Fibroblast of lung (primary cell): ENCODE measurements at regions not wholly inside any gene's neighbourhood (a gene's known extent, or its start where the extent isn't known, plus 50 kb on each side); places are given as distances from the start of the nearest gene placed in this dataset.

ENCODE experiments used
- DNase-seq, 2 donors: peaks; one replicate each; pipeline versions ENCODE4 v3.0.0 to v3.0.0-alpha.2; 2010; ENCODE audit warnings: low read depth in 2 of 2
- H2AFZ ChIP-seq: 2 replicates; pipeline ENCODE4 v1.5.1; 2012; ENCODE audit warnings: low read length, control low read depth, inconsistent platforms
- H3K27ac ChIP-seq: 2 replicates; pipeline ENCODE4 v1.5.1; 2011; ENCODE audit warnings: low read length, control low read depth; ENCODE audit not compliant: insufficient read depth
- H3K27me3 ChIP-seq: 2 replicates; pipeline ENCODE4 v1.5.1; 2011; ENCODE audit warnings: mild to moderate bottlenecking, low read length; ENCODE audit not compliant: control insufficient read depth, insufficient read depth
- H3K36me3 ChIP-seq: 2 replicates; pipeline ENCODE4 v1.5.1; 2011; ENCODE audit warnings: low read length; ENCODE audit not compliant: control insufficient read depth, insufficient read depth
- H3K4me1 ChIP-seq: 2 replicates; pipeline ENCODE4 v1.5.1; 2011; ENCODE audit warnings: low read length; ENCODE audit not compliant: control insufficient read depth, insufficient read depth; ENCODE audit errors: extremely low read depth
- H3K4me2 ChIP-seq: 2 replicates; pipeline ENCODE4 v1.5.1; 2011; ENCODE audit warnings: low read length, control low read depth; ENCODE audit not compliant: insufficient read depth; ENCODE audit errors: extremely low read depth
- H3K4me3 ChIP-seq, 4 experiments: fragments of 200-600 bp in 1 of 4; sonication (generic) in 1 of 4; replicated peaks in 1 of 4; 2 replicates each; pipeline ENCODE4 v1.5.1; 2011 to 2016; ENCODE audit warnings: low read length in 4 of 4, low read depth in 3 of 4, mild to moderate bottlenecking in 3 of 4, control low read depth in 2 of 4, inconsistent platforms in 1 of 4, mixed read lengths in 1 of 4; ENCODE audit not compliant: insufficient read depth in 1 of 4; ENCODE audit errors: control extremely low read depth in 1 of 4
- H3K79me2 ChIP-seq: 2 replicates; pipeline ENCODE4 v1.5.1; 2012; ENCODE audit warnings: mild to moderate bottlenecking, low read length, inconsistent platforms; ENCODE audit not compliant: control insufficient read depth, insufficient read depth
- H3K9ac ChIP-seq: 2 replicates; pipeline ENCODE4 v1.5.1; 2011; ENCODE audit warnings: mild to moderate bottlenecking, low read length, control low read depth; ENCODE audit not compliant: insufficient read depth
- H3K9me3 ChIP-seq: 2 replicates; pipeline ENCODE4 v1.5.1; 2012; ENCODE audit warnings: low read depth, low read length; ENCODE audit not compliant: control insufficient read depth, insufficient read depth
- H4K20me1 ChIP-seq: 2 replicates; pipeline ENCODE4 v1.5.1; 2011; ENCODE audit warnings: low read length; ENCODE audit not compliant: control insufficient read depth, insufficient read depth; ENCODE audit errors: extremely low read depth
- CTCF ChIP-seq, 2 donors: IDR thresholded peaks in 1 of 2; conservative IDR thresholded peaks in 1 of 2; 1 replicate in 1 of 2; 2 replicates in 1 of 2; pipeline ENCODE4 v1.5.1; 2011 to 2012; ENCODE audit warnings: low read length in 2 of 2, control low read depth in 1 of 2, inconsistent platforms in 1 of 2, low read depth in 1 of 2, mild to moderate bottlenecking in 1 of 2
- EZH2 ChIP-seq: IDR thresholded peaks from 2 replicates; pipeline ENCODE4 v1.5.1; 2012; ENCODE audit warnings: low read length, control low read depth, mild to moderate bottlenecking; ENCODE audit errors: missing control alignments

GRCh38 chr13:59445812-59446211 is 717.9 kb downstream of the DIAPH3 start:
- Histone ChIP-seq H3K79me2 (no peaks in the 10 kb centered on the region), H3K4me1 (no peaks in the 10 kb centered on the region), H3K27ac (no peak overlapping the region), H3K9me3 (no peaks in the 10 kb centered on the region), H3K4me2 (no peak overlapping the region), H3K9ac (no peak overlapping the region), H4K20me1 (no peaks in the 10 kb centered on the region), H3K27me3 (no peaks in the 10 kb centered on the region), H3K4me3 (no peak overlapping the region), H3K36me3 (no peaks in the 10 kb centered on the region), H2AFZ (no peak overlapping the region)
- TF ChIP-seq EZH2 = no peak
- TF ChIP-seq CTCF (conservative IDR thresholded peaks at IDR 0.05 in 1 of 2, IDR thresholded peaks at IDR 0.05 in 1 of 2; ENCODE audit: low read depth in 1 of 2, low read length in 2 of 2) = no peak
- no peak for DNase-seq

- H2AFZ ChIP-seq = no peak overlapping the region
- TF ChIP-seq CTCF (conservative IDR thresholded peaks at IDR 0.05 in 1 of 2, IDR thresholded peaks at IDR 0.05 in 1 of 2; ENCODE audit: low read depth in 1 of 2, low read length in 2 of 2) (no peak), EZH2 (no peak)
- H3K4me2 ChIP-seq = no peak overlapping the region
- no peaks in the 10 kb centered on the region for H3K79me2 ChIP-seq
- DNase-seq = no peak
- no peaks in the 10 kb centered on the region for H4K20me1 ChIP-seq
- no peaks in the 10 kb centered on the region for H3K9me3 ChIP-seq
- no peak overlapping the region for H3K27ac ChIP-seq
- no peak overlapping the region for H3K4me3 ChIP-seq
- no peaks in the 10 kb centered on the region for H3K36me3 ChIP-seq
- H3K9ac ChIP-seq = no peak overlapping the region
- H3K27me3 ChIP-seq = no peaks in the 10 kb centered on the region
- no peaks in the 10 kb centered on the region for H3K4me1 ChIP-seq
Observed at GRCh38 chr13:59446391-59446790, 717.3 kb downstream of the DIAPH3 start.

GRCh38 chr13:59447031-59447430 is 716.7 kb downstream of the DIAPH3 start:
- no peaks in the 10 kb centered on the region for H3K79me2 ChIP-seq
- H3K9me3 ChIP-seq = no peaks in the 10 kb centered on the region
- H3K4me3 ChIP-seq = no peak overlapping the region
- H3K27me3 ChIP-seq = no peaks in the 10 kb centered on the region
- no peak for TF ChIP-seq EZH2
- no peak for TF ChIP-seq CTCF (conservative IDR thresholded peaks at IDR 0.05 in 1 of 2, IDR thresholded peaks at IDR 0.05 in 1 of 2; ENCODE audit: low read depth in 1 of 2, low read length in 2 of 2)
- peak in 1 of 2 donors; percentile 29 for DNase-seq
- H3K9ac ChIP-seq = no peak overlapping the region
- no peak overlapping the region for H2AFZ ChIP-seq
- H3K4me2 ChIP-seq = no peak overlapping the region
- no peaks in the 10 kb centered on the region for H4K20me1 ChIP-seq
- no peak overlapping the region for H3K27ac ChIP-seq
- H3K36me3 ChIP-seq = no peaks in the 10 kb centered on the region
- H3K4me1 ChIP-seq = no peaks in the 10 kb centered on the region
